Keratinocyte (primary cell): ENCODE measurements at regions not wholly inside any gene's neighbourhood (a gene's known extent, or its start where the extent isn't known, plus 50 kb on each side); places are given as distances from the start of the nearest gene placed in this dataset.

Experiments
- CTCF ChIP-seq, 3 experiments: IDR thresholded peaks in 1 of 3; conservative IDR thresholded peaks in 1 of 3; optimal IDR thresholded peaks in 1 of 3; 2 replicates in 2 of 3; 3 replicates in 1 of 3; pipeline versions ENCODE3 to v1.5.1; 2011; ENCODE audit warnings: low read length in 3 of 3, mild to moderate bottlenecking in 3 of 3, moderate library complexity in 2 of 3, control low read depth in 1 of 3, inconsistent platforms in 1 of 3; ENCODE audit not compliant: insufficient read depth in 2 of 3; ENCODE audit errors: extremely low read depth in 1 of 3
- EZH2 ChIP-seq: IDR thresholded peaks from one replicate; pipeline ENCODE4 v1.6.1; 2012; ENCODE audit warnings: inconsistent platforms, mild to moderate bottlenecking, low read length, moderate library complexity

GRCh38 chr11:119977881-119978280, 160.0 kb downstream of the TRIM29 start:
- TF ChIP-seq CTCF (optimal IDR thresholded peaks at IDR 0.05 in 1 of 3, IDR thresholded peaks at IDR 0.05 in 1 of 3, conservative IDR thresholded peaks at IDR 0.05 in 1 of 3; ENCODE audit: extremely low read depth in 1 of 3, insufficient read depth in 2 of 3, low read length in 3 of 3) (no peak), EZH2 (no peak)
